HCT116 (cell line): ENCODE measurements at regions not wholly inside any gene's neighbourhood (a gene's known extent, or its start where the extent isn't known, plus 50 kb on each side); places are given as distances from the start of the nearest gene placed in this dataset.

Source experiments
- CEBPB ChIP-seq: IDR thresholded peaks from 2 replicates; pipeline ENCODE4 v1.6.1; 2012; ENCODE audit warnings: low read depth
- CTCF ChIP-seq, 3 experiments: fragments of 200-600 bp in 1 of 3; sonication (generic) in 1 of 3; IDR thresholded peaks in 2 of 3; conservative IDR thresholded peaks in 1 of 3; 2 replicates each; pipeline ENCODE4 v1.5.1; 2012 to 2017; ENCODE audit warnings: low read depth in 2 of 3, low read length in 2 of 3, antibody characterized with exemption in 1 of 3, borderline replicate concordance in 1 of 3, control low read depth in 1 of 3, mild to moderate bottlenecking in 1 of 3, mixed read lengths in 1 of 3, mixed run types in 1 of 3, moderate library complexity in 1 of 3; ENCODE audit not compliant: insufficient read depth in 1 of 3
- EGR1 ChIP-seq: IDR thresholded peaks from 2 replicates; pipeline ENCODE4 v1.6.1; 2012; ENCODE audit warnings: low read depth
- EZH2phosphoT487 ChIP-seq: fragments of 200-600 bp; IDR thresholded peaks from 2 replicates; pipeline ENCODE4 v1.6.1; 2018; ENCODE audit warnings: antibody characterized with exemption, borderline replicate concordance
- JUND ChIP-seq: IDR thresholded peaks from 2 replicates; pipeline ENCODE4 v1.6.1; 2012
- POLR2A ChIP-seq: IDR thresholded peaks from 2 replicates; pipeline ENCODE4 v1.7.0; 2011; ENCODE audit warnings: borderline replicate concordance; ENCODE audit not compliant: insufficient read depth, insufficient read length; ENCODE audit errors: extremely low read depth
- POLR2AphosphoS5 ChIP-seq: IDR thresholded peaks from 2 replicates; pipeline ENCODE4 v1.6.1; 2011; ENCODE audit warnings: mild to moderate bottlenecking, low read depth, low read length, moderate library complexity
- REST ChIP-seq: IDR thresholded peaks from 2 replicates; pipeline ENCODE4 v1.6.1; 2012; ENCODE audit warnings: low read depth
- SP1 ChIP-seq: IDR thresholded peaks from 2 replicates; pipeline ENCODE4 v1.6.1; 2012; ENCODE audit warnings: low read depth
- SRF ChIP-seq: IDR thresholded peaks from 2 replicates; pipeline ENCODE4 v1.6.1; 2012; ENCODE audit warnings: low read depth
- ZFX ChIP-seq: fragments of 450-650 bp; IDR thresholded peaks from 2 replicates; pipeline ENCODE4 v1.6.1; 2017
- ZNF274 ChIP-seq: fragments of 200-500 bp; sonication (Bioruptor generic); IDR thresholded peaks from 2 replicates; pipeline ENCODE4 v1.6.1; 2014; ENCODE audit warnings: mild to moderate bottlenecking, low read depth, low read length, inconsistent platforms

GRCh38 chr20:40072907-40073306 is 616.1 kb downstream of the MAFB start:
- no peak for TF ChIP-seq ZFX
- no peak for TF ChIP-seq REST
- TF ChIP-seq POLR2AphosphoS5: no peak
- no peak for TF ChIP-seq CTCF (IDR thresholded peaks at IDR 0.05 in 2 of 3, conservative IDR thresholded peaks at IDR 0.05 in 1 of 3; ENCODE audit: borderline replicate concordance in 1 of 3, insufficient read depth in 1 of 3, low read depth in 2 of 3, low read length in 2 of 3)
- TF ChIP-seq POLR2A: no peak
- TF ChIP-seq SRF: no peak
- TF ChIP-seq SP1: no peak
- no peak for TF ChIP-seq EZH2phosphoT487
- no peak for TF ChIP-seq ZNF274
- TF ChIP-seq EGR1: no peak
- TF ChIP-seq JUND: no peak
- no peak for TF ChIP-seq CEBPB
